NCI-H2196 treated with DMSO at 0.1 percent for 48 hours (cell line): ENCODE measurements at regions not wholly inside any gene's neighbourhood (a gene's known extent, or its start where the extent isn't known, plus 50 kb on each side); places are given as distances from the start of the nearest gene placed in this dataset.

Source experiments
- DNase-seq: peaks from one replicate; lab custom pipeline; 2025; ENCODE audit not compliant: unreplicated experiment; lab: John Stamatoyannopoulos, UW

DNA sequence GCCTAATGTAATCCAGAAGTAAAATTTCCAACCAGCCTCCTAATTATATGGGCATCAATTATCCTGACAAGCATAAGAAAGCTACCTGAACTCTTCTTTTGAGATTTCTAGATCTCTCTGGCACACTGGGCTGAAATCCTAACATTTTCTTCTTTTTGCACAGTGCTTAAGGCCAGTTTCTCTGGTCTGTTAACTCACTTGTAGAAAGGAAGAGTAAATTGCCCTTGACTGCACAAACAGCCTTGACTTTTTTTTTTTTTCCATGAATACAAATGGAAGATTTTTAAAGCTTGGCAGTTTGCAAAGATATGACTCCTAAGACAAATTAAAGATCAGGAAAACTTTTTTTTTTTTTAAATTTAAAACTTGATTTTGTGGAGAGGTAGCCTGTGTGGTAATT, 291.2 kb upstream of the MON1B start:
- no peak for DNase-seq

DNA sequence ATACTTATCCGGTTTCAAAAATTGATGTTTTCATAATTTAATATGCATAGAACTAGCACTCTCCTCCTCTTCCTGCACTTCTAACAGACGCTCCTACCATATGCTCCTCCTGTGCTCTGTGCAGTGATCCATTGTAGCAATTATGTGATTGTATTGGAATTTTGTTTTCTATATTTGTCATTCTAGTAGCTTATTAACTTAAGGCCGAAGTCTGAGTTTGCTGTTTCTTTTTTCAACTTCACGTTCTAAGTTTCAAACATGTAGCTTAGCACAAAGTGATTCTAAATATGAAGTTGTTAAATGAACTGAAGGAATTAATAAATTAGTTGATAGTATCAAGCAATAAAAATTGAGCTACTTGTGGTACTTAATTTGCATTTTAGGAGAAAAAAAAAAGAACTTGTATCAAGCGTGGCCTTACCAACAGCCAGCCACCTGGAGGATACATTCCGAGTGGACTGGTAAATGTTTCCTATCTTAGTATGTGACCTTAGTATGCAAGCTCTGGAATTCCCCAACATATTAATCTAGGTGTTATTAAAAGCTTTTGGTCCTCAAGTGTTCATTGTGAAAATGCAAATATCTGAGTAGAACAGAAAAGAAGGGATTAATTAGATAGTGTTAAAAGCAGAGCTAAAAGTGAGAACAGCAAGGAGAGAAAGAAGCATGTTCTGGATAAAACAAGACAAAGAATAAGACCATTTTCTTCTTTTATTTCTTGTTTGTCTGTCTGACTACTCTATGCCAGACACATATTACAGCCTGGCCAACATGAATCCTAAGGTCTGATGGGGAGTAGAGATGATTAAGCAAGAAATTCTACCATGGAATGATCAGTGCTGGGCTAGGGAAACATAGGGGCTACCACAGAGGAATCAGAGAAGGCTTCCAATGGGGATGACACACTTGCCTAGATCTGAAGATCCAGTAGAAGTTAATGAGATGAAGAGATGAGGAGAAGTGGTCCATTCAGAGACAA, 290.4 kb upstream of the MON1B start:
- no peak for DNase-seq

DNA sequence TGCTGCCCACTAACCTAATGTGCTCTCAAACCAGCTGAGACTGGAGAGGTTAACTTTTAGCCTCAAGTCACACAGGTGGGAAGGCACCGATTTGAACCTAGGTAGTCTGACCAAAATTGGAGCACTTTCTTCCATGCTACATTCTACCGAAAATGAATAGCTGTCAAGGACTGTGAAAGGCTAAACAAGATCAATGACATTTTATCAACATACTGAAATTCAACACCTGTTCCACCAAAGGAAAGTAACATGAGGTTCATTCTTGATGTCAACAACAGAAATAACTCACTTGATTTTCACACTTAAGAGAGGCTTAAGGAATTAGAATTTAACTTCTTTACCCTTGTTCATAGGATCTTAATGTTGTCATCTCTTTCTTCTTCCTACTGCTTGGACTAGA, 284.4 kb upstream of the MON1B start:
- DNase-seq = no peak

DNA sequence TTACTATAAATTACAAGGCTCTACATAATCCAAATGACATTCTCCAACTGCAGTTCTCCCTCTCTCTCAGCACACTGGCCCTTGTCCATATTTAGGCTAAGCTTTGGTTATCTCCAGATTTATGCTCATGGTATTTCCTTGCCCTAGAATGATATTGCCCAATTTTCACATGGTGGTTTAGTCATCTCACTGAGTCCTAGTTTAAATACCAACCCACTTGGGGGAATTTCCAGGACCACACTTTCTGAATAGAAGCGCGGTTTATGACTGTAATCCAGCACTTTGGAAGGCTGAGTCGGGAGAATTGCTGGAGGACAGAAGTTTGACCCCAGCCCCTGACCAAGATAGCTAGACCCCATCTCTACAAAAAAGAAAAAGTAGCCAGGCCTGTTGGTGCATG, 280.1 kb upstream of the MON1B start:
- DNase-seq = no peak

DNA sequence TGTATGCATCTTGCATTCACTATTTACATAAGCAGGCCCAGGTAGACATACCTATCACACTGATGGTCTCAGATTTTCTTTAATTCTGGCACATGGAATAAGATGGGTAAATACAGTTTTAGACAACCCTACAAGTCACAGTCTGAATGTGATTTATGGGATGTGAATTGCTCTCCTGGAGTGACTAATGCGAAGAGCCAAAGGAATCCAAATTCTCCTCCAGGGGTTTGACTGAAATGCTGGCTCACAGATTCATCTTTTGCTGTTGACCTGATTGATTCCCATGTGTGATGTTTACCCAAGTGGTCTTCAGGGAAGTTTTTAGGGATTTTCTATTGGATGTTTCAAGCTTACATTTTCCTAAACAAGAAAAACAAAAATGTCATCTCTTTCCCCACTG, 277.9 kb upstream of the MON1B start:
- DNase-seq = no peak

DNA sequence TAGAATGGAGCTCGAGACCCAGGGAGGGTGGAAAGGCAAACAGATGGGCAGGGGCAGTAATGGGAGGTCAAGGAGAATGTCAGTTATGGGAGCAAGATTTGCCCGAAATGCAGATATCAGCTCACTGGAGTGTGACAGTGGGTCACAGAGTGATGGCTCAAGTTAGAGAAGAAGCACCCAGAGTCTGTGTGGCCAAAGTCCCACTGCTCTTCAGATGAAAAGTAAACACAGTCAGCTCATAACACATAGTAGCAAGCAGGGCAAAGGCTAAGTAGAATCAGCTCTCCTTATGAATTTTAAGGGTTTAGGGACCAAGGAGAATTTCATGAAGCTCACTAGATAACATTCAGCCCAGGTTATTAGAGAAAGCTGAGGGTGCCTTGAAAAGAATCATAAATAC, 264.9 kb upstream of the MON1B start:
- DNase-seq = no peak

DNA sequence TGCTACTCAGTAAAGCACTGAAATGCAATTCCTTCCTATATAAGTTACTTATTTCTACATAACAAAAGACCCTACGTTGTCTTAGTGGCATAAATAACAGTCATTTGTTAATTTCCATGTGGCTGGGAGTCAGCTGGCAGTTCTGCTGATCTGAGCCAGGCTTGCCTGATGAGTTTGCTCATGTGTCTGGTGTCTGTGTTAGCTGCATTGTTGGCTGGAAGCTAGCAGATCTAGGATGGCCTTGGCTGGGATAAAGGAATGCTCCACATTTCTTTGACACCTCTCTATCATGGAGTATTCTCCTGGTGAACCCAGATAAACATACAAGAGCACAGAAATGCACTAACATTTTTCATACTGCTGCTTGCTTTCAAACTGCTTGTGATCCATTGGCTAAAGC, 264.4 kb upstream of the MON1B start:
- no peak for DNase-seq

DNA sequence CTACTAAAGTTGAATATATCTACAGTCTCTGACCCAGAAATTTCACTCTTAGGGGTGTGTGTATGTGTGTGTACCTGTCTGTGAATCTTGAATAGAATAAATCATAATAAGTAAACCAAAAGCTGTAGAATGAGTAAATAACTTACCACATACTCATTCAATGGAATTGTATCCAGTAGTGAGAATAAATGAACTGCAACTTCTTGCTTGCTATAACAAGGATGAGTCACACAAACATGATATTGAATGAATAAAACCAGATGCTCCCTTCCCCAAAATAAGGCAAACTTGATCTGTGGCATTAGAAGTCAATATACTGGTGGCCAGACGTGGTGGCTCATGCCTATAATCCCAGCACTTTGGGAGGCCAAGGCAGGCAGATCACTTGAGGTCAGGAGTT, 259.8 kb upstream of the MON1B start:
- DNase-seq = no peak

DNA sequence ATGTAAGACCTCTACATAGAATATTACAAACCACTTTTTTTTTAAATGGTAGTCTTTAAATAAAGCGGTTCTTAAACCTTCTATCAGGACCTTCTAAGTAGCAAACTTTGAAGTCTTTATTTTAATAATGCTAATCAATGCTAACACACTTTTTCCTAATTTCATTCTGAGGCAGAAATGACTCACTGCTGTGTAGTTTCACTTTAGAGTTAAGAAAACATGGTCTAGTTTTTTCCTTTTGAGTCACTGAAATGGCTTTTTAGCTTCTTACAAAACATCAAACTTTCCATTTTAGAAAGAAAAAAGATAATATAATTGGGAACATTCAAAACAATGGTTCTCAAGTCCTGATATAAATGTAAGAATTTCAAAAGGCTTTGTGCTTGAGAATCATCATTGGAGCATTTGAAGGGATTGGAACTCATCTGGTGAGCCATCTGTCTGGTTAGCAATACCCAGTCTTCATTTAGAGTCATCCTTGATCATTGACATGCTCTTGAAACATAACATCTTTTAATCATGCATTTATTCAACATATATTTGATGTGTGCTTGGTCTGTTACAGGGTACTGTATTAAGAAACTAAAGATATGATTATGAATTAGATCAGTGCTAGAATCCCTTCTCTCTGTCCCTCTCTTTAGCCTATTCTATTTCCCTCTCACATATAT, 258.3 kb upstream of the MON1B start:
- DNase-seq = no peak

DNA sequence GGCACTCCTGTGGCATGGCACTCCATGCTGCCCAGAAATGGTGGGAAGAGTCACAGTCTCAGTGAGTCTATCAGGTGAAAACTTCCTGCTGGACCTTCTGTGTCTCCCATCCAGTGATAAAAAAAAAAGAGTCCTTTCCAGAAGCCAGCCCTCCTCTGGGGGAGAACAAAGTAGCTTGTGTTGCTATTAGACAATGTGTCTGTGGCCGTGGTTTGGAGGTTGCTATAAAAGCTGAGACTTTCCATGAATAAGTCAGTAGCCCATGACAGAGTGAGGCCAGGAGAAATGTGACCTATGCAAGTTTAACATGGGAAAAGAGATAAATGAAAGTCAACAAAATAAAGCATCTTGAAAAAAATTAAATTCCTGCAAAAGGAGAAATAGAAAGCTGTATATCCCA, 250.7 kb upstream of the MON1B start:
- no peak for DNase-seq

DNA sequence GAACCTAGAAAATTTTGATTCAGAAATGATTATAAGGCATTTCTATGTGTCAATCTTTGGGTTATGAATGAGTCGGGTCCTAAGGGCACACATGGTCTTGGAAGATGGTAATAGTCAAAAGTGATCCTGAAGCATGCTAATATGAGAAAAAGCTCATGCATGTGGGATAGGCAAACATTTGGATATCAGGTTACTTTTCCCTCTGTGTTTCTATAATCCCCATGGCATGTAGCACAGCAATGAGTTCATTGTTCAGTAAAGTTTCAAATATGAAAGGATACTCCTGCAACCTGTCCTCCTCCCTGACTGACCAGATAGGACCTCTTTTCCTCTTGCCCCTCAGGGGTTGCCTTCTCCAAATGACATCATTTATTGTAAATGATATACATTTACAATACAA, 249.9 kb upstream of the MON1B start:
- no peak for DNase-seq

DNA sequence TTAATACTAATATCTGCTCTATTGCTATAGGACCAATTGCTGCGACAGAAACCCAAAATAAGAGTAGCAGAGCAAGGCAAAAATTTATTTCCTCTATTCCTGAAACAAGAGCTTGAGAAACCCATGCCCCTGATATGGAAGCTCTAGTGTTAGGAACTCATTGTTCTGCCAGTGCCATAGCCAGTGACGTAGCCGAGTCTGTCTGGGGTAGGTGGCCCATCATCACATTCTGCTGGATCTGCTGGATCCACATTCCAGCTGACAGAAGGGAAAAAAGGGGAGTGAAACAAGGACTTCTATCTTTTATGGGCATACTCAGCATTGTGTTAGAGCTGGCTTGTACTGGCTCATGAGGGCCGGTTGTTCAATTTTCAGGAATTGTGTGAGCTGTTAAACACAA, 248.9 kb upstream of the MON1B start:
- DNase-seq = no peak

DNA sequence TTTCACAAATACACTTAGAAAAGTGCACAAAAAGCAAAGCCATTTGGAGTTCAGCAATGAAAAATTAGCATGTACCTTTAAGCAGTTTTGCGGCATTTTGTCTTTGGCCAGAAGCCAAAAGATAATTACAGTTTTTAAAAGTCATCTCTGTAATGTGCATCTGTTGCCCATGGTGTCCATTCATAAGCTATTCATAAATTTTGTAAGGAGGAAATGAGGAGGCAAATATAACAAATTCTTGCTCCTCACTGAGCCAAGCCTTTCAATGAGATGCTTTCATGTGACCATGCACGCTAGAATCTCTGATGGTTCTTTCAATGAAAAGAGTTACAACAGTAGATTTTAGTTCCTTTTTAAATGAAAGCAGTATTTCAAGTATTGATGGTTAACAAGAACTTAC, 247.1 kb upstream of the MON1B start:
- DNase-seq = no peak

DNA sequence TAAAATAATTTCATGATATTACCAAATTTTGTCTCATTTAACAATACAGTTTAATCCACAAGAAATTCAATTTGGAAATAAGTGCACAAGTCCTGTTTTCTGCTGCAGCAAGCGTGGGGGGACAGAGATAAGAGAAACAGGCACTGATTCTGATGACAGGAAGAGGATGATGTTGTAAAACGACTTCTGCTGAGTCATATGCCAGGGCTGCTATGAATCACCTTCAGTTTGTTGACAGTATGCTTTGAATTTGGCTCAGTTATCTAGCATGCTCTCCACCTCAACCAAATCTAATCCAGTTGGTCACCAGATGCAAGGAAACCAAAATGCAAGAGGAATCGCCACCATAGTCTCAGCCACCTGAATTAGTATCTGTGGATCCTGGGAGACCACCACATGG, 244.1 kb upstream of the MON1B start:
- no peak for DNase-seq

DNA sequence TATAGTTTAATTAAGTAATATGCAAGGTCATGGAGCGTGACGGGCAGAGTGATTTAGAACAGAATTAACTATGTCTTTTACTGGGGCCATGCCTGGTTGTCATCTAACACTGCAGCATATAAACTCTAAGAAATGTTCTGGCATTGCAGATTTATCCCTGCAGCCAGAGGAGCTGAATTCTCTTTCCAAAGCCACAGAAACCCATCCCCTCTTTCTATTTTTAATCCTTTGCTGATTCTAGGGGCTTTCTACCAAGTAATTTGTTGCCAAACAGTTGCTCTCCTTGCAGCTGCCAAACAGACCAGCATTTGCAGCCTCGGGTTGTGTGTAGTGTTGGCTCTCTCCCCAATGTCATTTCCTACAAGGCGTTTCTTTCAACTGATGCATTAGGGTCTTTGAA, 243.2 kb upstream of the MON1B start:
- no peak for DNase-seq

DNA sequence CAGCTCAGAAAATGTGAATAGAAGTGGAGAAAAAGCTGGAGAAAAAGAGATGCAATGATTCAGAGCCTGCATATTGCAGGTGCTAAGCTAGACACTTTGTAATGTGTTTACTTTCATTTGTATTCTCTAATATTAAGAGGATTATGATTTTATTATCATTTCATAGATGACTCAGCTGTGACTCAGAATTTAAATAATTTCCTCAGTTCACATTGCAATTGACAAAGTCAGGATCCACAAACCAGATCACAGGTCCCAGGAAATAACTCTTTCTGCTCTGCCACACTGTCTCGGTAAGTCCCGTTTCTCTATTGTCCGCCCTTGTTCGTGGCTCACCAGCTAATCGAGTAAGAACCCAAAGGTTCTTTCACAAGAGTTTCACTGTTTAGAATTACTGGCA, 235.4 kb upstream of the MON1B start:
- DNase-seq = no peak

DNA sequence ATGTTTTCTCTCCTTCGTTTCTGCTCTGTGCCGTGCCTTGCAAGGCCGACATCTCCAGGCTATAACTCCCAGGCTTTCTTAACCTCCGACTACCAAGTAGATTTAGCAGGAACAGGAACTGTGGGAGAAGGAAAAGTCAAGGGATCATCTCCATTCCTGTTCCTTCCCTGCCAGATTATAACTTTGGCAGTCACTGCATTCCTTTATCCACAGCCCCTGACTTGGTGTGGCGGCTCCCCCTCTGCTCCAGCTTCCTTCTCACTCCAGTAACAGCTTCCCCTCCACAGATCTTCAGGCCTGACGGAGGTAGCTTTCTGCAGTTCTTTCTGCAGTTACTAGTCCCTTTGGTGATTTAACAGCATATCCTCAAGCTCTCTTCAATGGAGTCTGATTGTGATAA, 234.6 kb upstream of the MON1B start:
- DNase-seq = no peak

DNA sequence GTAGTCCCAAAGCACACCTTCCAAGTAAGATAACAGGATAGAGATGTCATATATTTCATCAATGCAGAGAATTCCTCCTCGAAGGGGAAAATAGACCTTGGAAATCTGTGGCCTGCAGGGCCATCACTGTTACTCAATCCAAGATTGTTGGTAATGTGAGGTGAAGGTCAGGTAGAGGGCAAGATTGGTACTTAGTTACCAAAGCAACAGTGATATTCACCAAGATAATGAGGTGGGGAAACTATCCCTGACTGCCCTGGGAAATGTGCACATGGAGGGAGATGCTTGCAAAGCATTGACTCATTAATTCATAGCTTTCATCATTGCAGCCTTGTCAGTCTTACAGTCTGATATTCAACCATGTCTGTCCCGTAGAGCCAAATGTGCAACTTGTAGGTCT, 234.1 kb upstream of the MON1B start:
- DNase-seq = no peak

DNA sequence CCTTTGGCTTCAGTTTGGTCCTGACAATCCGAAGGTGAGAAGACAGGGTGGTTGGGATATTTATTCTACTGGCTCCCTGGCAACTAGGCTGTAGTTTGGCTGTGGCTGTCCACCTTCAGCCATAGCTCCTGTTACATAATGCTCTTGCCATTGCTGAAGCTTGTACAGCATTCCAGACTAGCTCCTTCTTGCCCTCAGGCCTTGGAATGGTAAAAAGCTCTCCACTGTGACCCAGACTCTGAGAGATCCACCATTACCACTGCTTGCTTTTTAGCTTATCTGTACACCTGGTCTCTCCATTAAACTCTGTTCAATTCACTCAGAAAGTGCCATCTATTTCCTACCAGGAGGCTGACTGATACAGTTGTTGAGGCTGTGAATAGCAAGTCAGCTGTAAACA, 231.8 kb upstream of the MON1B start:
- DNase-seq = no peak

DNA sequence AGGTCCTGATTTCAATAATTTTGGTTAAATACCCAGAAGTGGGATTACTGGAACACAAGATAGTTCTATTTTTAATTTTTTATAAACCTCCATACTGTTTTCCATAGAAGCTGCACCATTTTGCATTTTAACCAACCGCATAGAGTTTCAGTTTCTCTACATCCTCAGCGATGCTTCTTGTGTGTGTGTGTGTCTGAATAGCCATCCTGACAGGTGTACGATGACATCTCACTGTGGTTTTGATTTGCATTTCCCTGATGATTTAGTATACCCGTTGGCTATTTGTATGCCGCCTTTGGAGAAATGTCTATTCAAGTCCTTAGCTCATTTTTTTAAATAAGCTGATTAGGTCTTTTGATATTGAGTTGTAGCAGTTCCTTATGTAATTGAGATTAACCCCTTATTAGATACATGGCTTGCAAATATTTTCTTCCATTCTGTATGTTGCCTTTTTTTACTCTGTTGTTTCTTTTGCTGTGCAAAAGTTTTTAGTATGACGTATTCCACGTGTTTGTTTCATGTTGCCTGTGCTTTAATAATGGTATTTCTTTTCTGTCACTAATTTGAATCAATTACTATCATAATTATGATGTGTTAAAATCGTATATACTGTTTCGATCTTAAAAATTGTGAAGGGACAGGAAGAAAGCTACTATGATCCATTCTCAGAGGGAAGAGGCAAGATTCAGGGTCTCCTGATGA, 227.2 kb upstream of the MON1B start:
- no peak for DNase-seq

DNA sequence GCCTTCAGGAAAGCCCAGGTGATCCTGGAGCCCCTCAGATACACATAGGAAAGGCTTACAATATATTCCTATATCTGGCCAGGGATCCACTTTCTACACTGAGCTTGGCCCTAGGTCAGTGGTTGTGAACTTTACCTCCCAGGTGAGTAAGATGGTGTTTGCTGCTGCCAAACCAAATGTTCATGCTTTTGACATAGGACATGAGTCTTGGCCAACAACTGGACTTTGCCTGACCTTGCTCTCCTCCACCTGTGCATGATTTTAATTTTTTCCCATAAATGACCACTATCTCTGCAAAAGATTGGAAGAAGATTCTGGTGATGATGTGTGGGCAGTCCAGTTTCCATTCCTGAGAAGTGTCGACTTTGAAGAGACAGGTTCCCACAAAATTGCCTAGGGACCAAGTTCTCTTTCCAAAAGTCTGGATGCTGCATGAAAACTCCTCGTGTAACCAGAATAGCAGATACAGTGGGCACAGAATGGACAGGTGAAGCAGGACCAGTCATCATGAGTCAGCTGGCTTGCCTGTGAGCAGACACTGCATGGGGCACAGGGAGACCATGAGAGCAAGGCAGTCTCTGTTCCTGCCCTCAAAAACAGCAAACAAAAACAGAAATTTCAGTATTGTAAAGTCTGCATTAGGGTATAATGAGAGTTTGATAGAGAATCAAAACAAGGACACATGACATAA, 226.4 kb upstream of the MON1B start:
- DNase-seq = no peak
